ENCODE measurements at regions not wholly inside any gene's neighbourhood (a gene's known extent, or its start where the extent isn't known, plus 50 kb on each side); places are given as distances from the start of the nearest gene placed in this dataset.

GRCh38 chr13:107870400-107870799, 344.9 kb downstream of the LIG4 start:
- no peak overlapping the region for H3K4ac ChIP-seq (ENCODE audit: low read depth, low read length)
- no peak overlapping the region for H3K4me3 Mint-ChIP-seq
- H3K14ac ChIP-seq (ENCODE audit: insufficient read depth, low read length) = no peak overlapping the region

More at GRCh38 chr13:107870400-107870799, 344.9 kb downstream of the LIG4 start:
- no CpG with 5 or more reads among the region's 4 CpGs for WGBS (ENCODE audit: extremely low coverage, insufficient read length, low lambda C conversion rate)
- Histone ChIP-seq H3K56ac (ENCODE audit: insufficient read length, low read depth, low read length) (no peak overlapping the region), H2BK120ac (ENCODE audit: low read depth, low read length, poor library complexity, severe bottlenecking) (no peak overlapping the region), H3K9me3 (ENCODE audit: control insufficient read depth, low read depth, low read length) (no peaks in the 10 kb centered on the region), H3K27ac (ENCODE audit: insufficient read length, low read depth, low read length) (no peak overlapping the region), H3K4me2 (ENCODE audit: insufficient read depth, insufficient read length, low read length) (no peak overlapping the region), H2BK15ac (ENCODE audit: low read depth, low read length) (no peak overlapping the region), H4K20me1 (ENCODE audit: control insufficient read depth, insufficient read depth, insufficient read length) (no peaks in the 10 kb centered on the region), H2BK20ac (ENCODE audit: low read depth, low read length, poor library complexity, severe bottlenecking) (no peak overlapping the region), H3K23me2 (ENCODE audit: insufficient read length, low read depth, low read length, poor library complexity, severe bottlenecking) (peaks cover 26% of the 10 kb centered on the region), H4K91ac (ENCODE audit: insufficient read length, low read depth, low read length) (no peak overlapping the region), H3K4me1 (ENCODE audit: insufficient read depth, low read length) (no peaks in the 10 kb centered on the region), H3T11ph (ENCODE audit: low read length) (no peak overlapping the region), H3K9ac (ENCODE audit: extremely low read depth, insufficient read length, low read length) (no peak overlapping the region), H2AK5ac (ENCODE audit: insufficient read length, low read length) (no peak overlapping the region), H2BK5ac (ENCODE audit: insufficient read length, low read length) (no peak overlapping the region), H3K79me1 (ENCODE audit: insufficient read depth, low read depth, low read length, poor library complexity, severe bottlenecking) (no peaks in the 10 kb centered on the region), H3K18ac (ENCODE audit: insufficient read length, low read depth, low read length) (no peak overlapping the region), H3K27me3 (ENCODE audit: insufficient read depth, low read length) (peaks cover 6% of the 10 kb centered on the region; the same call in 1 of the 2 replicates), H2AFZ (ENCODE audit: low read length) (no peak overlapping the region), H4K5ac (ENCODE audit: insufficient read length, low read depth, low read length) (no peak overlapping the region), H4K8ac (replicated peaks; ENCODE audit: insufficient read length, low read depth, low read length) (no peak overlapping the region), H3K23ac (ENCODE audit: insufficient read length, low read depth, low read length) (no peak overlapping the region), H2BK12ac (ENCODE audit: insufficient read length, low read depth, low read length) (no peak overlapping the region), H3K79me2 (ENCODE audit: insufficient read depth, low read length) (no peaks in the 10 kb centered on the region)
- TF ChIP-seq CTCF (conservative IDR thresholded peaks at IDR 0.05) = no peak
- Mint-ChIP-seq H3K27me3 (ENCODE audit: low read depth) (peaks cover 54% of the 10 kb centered on the region), H3K4me1 (peaks cover 5 to 8% of the 10 kb centered on the region in 2 experiments), H3K9me3 (no peaks in the 10 kb centered on the region; a peak in 1 of 5 replicates), H3K36me3 (ENCODE audit: insufficient read depth in 1 of 3, low read depth in 3 of 3) (peaks cover 0 to 2% (median 0%) of the 10 kb centered on the region in 3 experiments; a peak in 1 of 7 replicates), H3K27ac (no peak overlapping the region)
- DNase-seq = no peak

Data from H9 (cell line).